GM20000 (cell line): ENCODE measurements at regions not wholly inside any gene's neighbourhood (a gene's known extent, or its start where the extent isn't known, plus 50 kb on each side); places are given as distances from the start of the nearest gene placed in this dataset.

Experiments used
- DNase-seq: peaks from one replicate; pipeline ENCODE4 v3.0.0; 2012; ENCODE audit warnings: low spot score
- TF ChIP-seq, protein P1 (sequence below): IDR thresholded peaks from 2 replicates; pipeline ENCODE4 v1.5.1; 2012; ENCODE audit warnings: mild to moderate bottlenecking, control low read depth; ENCODE audit errors: extremely low read depth, missing control alignments

DNA sequence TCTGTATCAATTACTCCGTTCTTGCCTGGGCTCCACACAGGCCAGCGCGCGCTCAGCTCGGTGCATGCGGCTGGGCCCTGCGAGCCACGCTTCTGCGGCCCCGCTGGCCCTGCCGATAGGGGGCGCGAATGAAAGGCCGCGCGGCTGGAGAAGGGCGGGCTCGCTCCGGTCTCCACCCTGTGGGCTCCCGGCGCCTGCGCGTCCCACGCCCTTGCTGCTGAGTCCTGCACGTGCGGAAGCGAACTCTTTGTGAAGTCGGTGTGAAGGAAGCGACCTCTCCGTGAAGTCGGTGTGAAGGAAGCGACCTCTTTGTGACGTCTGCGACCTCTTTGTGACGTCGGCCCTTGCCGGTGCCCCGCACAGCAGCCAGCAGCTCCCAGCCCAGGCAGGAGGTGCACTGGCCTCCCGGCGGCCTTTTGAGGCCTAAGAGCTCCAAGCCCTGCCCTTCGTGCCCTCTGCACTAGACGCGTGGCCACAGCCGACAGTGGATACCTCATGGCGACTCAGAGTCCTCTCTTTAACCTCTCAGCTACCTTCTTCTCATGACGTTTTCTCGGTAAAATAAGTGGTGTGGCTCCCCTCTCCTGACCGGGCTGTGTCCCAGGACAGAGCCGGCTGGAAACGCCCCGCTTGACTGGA lies 391.9 kb upstream of the RAB6C start:
- TF ChIP-seq, protein P1, sequence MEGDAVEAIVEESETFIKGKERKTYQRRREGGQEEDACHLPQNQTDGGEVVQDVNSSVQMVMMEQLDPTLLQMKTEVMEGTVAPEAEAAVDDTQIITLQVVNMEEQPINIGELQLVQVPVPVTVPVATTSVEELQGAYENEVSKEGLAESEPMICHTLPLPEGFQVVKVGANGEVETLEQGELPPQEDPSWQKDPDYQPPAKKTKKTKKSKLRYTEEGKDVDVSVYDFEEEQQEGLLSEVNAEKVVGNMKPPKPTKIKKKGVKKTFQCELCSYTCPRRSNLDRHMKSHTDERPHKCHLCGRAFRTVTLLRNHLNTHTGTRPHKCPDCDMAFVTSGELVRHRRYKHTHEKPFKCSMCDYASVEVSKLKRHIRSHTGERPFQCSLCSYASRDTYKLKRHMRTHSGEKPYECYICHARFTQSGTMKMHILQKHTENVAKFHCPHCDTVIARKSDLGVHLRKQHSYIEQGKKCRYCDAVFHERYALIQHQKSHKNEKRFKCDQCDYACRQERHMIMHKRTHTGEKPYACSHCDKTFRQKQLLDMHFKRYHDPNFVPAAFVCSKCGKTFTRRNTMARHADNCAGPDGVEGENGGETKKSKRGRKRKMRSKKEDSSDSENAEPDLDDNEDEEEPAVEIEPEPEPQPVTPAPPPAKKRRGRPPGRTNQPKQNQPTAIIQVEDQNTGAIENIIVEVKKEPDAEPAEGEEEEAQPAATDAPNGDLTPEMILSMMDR, result no peak
- no peak for DNase-seq

DNA sequence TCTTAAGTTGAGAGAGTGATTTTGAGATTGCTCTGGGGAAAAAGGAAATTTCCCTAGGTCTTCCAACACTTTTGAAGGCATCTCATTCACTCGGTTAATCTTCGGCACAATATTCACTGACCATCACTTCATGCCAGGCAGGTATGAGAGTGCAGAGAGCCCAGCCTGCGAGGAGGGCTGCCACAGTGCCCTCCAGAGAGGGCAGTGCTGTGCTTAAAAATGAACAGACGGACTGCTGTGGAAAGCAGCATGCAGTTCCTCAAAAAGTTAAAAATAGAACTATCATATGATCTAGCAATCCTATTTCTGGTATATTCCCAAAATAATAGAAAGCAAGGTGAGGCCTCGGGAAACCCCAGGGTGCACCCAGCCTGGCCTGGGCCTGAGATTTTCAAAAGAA lies 374.9 kb upstream of the RAB6C start:
- DNase-seq, result no peak

DNA sequence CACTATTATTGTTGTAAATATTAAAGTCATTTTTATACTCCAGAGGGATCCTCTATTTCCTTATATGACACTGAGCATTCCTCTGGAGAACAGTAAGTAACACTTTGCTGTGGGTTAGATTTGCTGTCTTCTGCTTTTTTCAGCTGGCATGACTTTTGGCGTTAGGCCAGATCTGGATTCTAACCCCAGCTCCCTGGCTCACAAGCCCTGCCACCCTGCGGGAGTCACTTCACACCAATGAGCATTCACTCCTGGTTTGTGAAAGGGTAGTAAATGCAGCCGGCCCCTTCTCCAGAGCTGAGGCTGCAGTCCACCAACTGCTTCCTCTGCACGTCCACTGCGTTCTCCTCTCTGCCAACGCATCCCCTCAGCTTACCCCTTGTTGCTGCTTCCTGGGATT lies 373.8 kb upstream of the RAB6C start:
- DNase-seq, result no peak
- TF ChIP-seq, protein P1, result no peak

More for the DNA sequence above, 374.9 kb upstream of the RAB6C start:
- TF ChIP-seq, protein P1, result no peak

DNA sequence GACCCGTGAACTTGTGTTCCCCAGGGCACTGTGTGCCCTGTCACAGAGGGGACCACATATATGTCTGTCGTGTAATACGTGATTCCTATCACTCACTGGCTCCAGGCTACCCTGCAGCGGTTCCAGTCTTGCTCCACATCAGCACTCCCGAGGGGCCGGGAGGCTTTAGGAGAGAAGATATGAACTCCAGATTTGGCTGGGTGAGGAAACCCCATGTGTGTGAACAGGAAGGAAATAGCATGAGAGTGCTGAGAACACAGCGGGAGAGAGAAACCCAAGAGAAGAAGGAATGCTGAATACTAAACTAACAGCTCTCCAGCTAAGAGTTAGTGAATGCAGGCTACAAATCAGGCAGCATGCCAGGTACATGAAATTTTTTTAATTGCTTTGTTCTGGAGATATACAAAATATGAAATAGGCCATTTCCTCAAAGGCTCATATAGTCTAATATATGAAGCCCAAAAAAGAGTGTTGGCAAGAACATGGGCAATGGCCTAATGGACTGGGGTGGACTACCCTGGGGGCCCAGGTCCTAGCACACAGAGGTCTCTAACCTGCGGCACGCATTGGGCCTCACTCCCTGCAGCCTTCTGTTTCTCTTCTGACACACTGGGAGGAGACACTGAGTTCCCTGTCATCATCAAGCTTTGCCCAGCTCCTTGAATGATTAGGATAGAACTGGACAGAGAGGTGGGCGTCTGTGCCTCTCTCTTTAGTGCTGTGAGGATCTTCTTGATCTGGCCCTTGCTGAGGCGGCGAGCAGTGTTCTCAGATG lies 372.8 kb upstream of the RAB6C start:
- TF ChIP-seq, protein P1, result no peak
- DNase-seq, result no peak

DNA sequence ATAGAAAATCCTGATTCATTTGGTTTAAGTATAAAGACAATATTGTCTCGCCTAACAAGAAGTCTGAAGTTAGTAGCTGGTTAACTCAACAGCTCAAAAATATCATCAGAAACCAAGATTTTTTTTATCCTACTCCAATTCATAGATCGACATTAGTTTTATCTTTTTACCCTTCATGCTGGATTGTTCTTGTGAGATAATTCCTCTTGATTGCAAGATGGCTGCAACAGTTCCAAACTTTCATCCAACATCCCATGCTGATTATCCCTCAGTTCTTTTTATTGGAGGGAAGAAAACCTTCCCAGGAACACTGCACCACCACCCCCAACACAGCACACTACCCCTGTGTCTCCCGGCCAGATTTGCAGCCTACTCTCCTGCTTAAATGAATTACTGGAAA lies 370.2 kb upstream of the RAB6C start:
- TF ChIP-seq, protein P1, result no peak
- no peak for DNase-seq

DNA sequence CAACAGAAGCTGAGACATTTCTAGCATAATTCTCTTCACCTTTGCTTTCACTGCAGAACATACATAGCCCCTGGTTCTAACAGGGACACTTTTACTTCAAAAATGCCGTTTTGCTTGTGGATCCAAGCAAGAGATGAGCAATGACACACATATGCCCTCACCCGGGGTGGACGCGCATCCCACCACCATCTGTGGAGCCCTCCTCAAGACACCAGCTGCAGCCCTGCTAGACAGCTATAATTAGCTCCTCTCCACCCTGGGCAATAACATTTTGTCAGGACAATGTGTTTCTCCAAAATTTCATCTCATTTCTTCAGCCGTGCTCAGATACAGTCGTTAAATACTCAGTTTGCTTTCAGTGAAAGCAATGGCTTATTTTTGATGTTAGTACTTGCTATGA lies 368.7 kb upstream of the RAB6C start:
- DNase-seq, result no peak
- TF ChIP-seq, protein P1, result no peak

DNA sequence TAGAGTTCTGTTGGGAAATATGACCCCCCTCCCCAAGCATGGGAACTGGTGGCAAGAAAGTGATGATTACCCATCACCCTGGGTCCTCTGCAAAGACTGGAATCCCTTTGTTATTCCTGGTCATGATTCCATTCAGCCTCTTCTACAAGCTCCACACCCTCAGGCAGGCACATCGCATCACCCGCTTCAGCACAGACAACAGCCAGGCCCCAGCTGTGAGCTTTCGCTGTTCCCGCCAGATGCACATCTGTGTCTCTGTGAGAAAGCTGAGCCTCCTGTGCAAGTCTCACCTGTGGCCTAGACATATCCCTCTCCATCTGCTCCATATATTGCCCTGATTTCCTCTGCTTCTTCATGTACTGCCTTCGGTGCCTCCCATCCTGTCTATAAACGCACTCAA lies 368.0 kb upstream of the RAB6C start:
- no peak for DNase-seq
- TF ChIP-seq, protein P1, result no peak
